ENCODE measurements at regions not wholly inside any gene's neighbourhood (a gene's known extent, or its start where the extent isn't known, plus 50 kb on each side); places are given as distances from the start of the nearest gene placed in this dataset.

DNA sequence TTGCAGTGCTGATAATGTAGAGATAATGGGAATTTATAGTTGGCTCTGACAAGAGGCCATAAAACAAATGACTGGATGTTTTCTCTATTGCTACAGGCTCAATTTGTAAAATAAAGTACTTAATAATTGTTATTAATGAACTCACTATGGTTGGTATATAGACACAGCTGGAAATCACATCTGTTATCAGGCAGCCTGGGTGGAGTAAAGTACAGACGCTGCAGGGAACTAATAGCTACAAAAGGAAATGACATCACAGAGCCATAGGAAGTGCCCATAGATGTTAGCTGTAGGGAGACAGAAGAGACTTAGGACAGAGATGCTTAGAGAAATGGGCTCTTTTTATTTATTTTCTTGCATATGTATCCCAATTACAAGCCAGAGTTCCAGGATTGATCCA is 81.0 kb upstream of the SNX19 start:
- no peaks in the 10 kb centered on the region for H3K9me3 ChIP-seq
- TF ChIP-seq, protein P1, sequence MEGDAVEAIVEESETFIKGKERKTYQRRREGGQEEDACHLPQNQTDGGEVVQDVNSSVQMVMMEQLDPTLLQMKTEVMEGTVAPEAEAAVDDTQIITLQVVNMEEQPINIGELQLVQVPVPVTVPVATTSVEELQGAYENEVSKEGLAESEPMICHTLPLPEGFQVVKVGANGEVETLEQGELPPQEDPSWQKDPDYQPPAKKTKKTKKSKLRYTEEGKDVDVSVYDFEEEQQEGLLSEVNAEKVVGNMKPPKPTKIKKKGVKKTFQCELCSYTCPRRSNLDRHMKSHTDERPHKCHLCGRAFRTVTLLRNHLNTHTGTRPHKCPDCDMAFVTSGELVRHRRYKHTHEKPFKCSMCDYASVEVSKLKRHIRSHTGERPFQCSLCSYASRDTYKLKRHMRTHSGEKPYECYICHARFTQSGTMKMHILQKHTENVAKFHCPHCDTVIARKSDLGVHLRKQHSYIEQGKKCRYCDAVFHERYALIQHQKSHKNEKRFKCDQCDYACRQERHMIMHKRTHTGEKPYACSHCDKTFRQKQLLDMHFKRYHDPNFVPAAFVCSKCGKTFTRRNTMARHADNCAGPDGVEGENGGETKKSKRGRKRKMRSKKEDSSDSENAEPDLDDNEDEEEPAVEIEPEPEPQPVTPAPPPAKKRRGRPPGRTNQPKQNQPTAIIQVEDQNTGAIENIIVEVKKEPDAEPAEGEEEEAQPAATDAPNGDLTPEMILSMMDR (IDR thresholded peaks at IDR 0.05), result no peak
- no peaks in the 10 kb centered on the region for H3K27me3 ChIP-seq
- no peaks in the 10 kb centered on the region for H3K4me1 ChIP-seq
- H3K36me3 ChIP-seq, result no peaks in the 10 kb centered on the region
- H3K4me3 ChIP-seq, result no peak overlapping the region
- DNase-seq (ENCODE audit: low spot score), result no peak
- no peak overlapping the region for H3K27ac ChIP-seq

DNA sequence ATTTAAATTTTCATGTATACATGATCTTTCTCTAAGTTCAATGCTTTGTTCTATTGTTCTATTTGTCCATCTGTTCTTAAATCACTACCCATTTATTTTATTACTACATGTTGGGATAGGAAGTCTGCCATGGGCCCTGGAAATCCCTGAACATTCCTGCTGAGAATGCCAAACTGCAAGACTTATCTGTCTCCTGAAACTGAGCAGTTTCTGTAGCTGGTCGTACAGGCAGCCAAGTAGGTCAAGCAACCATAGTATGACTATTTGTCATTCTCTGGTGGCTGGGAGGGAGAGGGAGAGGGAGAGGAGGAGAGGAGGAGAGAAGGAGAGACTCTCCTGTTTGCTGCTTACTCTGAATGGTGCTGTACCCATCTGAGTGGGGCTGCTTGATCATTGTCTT is 82.8 kb upstream of the SNX19 start:
- Histone ChIP-seq H3K9me3 (no peaks in the 10 kb centered on the region), H3K4me1 (no peaks in the 10 kb centered on the region), H3K36me3 (no peaks in the 10 kb centered on the region), H3K27me3 (no peaks in the 10 kb centered on the region), H3K27ac (no peak overlapping the region), H3K4me3 (no peak overlapping the region)
- no peak for DNase-seq (ENCODE audit: low spot score)
- TF ChIP-seq, protein P1 (IDR thresholded peaks at IDR 0.05), result no peak

DNA sequence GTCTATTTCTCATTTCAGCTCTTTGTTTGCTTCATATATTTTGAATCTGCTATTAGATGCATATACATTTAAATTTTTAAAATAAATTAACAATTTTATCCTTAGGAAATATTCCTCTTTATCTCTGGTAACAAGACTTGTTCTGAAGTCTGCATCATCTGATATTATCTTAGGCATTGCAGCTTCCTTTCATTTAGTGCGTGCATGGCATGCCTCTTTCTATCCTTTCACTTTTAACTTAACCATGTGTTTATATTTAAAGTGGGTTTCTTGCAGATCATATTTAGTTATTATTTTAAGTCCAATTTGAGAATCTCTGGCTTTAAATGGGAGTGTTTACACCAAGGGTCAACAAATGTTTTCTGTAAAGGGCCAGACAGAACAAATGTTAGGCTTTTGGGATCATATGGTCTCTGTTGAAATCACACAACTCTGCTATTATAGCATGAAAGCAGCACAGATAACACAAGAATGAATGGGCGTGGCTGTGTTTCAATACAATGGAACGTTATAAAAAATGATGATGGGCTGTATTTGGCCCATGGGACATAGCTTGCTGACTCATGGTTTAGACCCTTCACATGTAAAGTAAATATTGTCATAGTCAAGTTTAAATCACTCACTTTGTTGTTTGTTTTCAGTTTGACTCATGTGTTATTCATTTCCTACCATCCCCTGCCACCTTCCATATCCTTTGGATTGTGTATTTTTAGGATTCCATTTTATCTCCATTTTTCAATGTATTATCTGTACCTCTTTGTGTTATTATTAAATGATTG is 83.9 kb upstream of the SNX19 start:
- no peaks in the 10 kb centered on the region for H3K36me3 ChIP-seq
- TF ChIP-seq, protein P1 (IDR thresholded peaks at IDR 0.05), result no peak
- DNase-seq (ENCODE audit: low spot score), result no peak
- H3K4me1 ChIP-seq, result no peaks in the 10 kb centered on the region
- no peak overlapping the region for H3K4me3 ChIP-seq
- no peak overlapping the region for H3K27ac ChIP-seq
- H3K9me3 ChIP-seq, result no peaks in the 10 kb centered on the region
- no peaks in the 10 kb centered on the region for H3K27me3 ChIP-seq

DNA sequence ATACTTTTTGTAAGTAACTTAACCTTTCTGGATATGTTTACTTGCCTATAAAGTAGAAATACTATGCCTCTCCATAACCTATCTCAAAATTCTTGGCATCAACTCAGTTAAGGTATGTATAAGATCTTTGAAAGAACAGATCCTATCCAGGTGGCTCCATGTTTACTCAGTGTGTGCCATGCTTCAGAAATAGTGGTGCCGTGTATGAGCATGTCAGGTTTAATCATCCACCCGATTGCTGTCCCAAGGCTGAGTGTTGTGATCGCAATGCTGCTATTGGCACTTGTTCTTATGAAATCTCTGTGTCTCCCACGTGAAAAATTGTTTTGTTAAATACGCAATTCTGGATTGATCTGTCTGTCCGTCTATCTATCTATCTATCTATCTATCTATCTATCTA is 85.9 kb upstream of the SNX19 start:
- TF ChIP-seq, protein P1 (IDR thresholded peaks at IDR 0.05), result no peak
- H3K27me3 ChIP-seq, result no peaks in the 10 kb centered on the region

DNA sequence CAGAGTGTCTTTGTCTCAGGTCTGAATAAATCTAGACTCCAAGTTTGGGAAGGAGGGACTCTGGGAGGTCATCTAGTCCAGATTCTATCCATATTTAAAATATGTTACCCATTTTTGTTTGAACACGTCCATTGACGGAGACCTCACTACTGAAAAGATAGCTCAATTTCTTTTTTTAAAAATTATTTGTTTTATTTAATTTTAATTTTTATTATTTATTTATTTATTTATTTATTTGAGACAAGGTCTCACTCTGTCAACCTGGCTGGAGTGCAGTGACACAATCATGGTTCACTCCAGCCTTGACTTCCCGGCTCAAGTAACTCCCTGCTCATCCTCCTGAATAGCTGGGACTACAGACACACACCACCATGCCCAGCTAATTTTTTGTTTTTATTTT is 89.5 kb upstream of the SNX19 start:
- no peak overlapping the region for H3K27ac ChIP-seq
- H3K9me3 ChIP-seq, result peaks cover 0 to 10% of the 10 kb centered on the region in 2 donors
- no peaks in the 10 kb centered on the region for H3K4me1 ChIP-seq
- H3K27me3 ChIP-seq, result no peaks in the 10 kb centered on the region
- TF ChIP-seq, protein P1 (IDR thresholded peaks at IDR 0.05), result no peak
- H3K4me3 ChIP-seq, result no peak overlapping the region
- no peaks in the 10 kb centered on the region for H3K36me3 ChIP-seq
- DNase-seq (ENCODE audit: low spot score), result no peak

More for the DNA sequence above, 85.9 kb upstream of the SNX19 start:
- H3K9me3 ChIP-seq, result no peaks in the 10 kb centered on the region
- H3K4me3 ChIP-seq, result no peak overlapping the region
- no peak for DNase-seq (ENCODE audit: low spot score)
- no peak overlapping the region for H3K27ac ChIP-seq
- H3K36me3 ChIP-seq, result no peaks in the 10 kb centered on the region
- H3K4me1 ChIP-seq, result no peaks in the 10 kb centered on the region

DNA sequence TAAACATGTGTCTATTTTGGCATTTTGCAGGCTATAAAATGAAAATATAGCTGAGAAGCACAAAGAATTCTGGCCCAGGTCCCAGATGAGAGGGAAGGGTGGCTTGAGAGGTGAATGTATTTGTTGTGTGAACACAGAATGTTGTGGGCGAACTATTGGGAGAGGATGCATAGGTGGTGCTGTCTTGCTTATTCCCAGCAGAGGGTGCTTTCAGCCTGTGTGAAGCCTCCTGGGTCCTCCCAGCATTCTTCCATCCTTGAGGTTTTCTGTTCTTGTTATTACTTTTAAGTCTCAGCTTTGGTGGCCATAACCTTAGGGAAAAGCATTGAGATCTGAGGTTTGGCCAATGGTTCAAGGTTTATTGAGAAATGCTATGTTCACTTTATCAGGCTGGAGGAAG is 108.7 kb upstream of the SNX19 start:
- Histone ChIP-seq H3K27ac (no peak overlapping the region), H3K4me3 (no peak overlapping the region), H3K9me3 (no peaks in the 10 kb centered on the region), H3K36me3 (no peaks in the 10 kb centered on the region), H3K27me3 (no peaks in the 10 kb centered on the region), H3K4me1 (no peaks in the 10 kb centered on the region)
- TF ChIP-seq, protein P1 (IDR thresholded peaks at IDR 0.05), result peak in 1 of 2 donors; percentile 41
- no peak for DNase-seq (ENCODE audit: low spot score)

Data from right atrium auricular region (tissue), 2 donors.